NCI-H774 (cell line): ENCODE measurements at regions not wholly inside any gene's neighbourhood (a gene's known extent, or its start where the extent isn't known, plus 50 kb on each side); places are given as distances from the start of the nearest gene placed in this dataset.

Experiments
- DNase-seq: peaks from one replicate; lab custom pipeline; 2025; lab: John Stamatoyannopoulos, UW

DNA sequence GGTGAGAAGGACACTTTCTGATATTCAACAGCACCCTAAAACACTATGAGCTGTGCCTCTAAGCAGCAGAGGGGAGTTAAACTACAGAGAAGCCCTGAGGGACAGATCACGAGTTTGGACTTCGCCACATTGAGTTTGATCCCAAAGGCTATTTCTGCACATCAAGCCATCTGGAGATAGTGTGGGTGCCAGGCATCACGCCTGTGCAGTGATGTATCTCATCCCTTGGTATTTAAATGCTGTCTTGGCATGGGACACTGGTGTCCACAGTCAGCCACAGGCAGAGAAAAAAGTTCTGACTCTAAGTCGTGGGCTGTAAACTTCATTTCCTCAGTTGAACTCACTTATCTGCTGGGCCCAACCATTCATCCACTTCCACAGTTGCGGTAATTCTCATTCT is 742.3 kb upstream of the CELF4 start:
- no peak for DNase-seq

DNA sequence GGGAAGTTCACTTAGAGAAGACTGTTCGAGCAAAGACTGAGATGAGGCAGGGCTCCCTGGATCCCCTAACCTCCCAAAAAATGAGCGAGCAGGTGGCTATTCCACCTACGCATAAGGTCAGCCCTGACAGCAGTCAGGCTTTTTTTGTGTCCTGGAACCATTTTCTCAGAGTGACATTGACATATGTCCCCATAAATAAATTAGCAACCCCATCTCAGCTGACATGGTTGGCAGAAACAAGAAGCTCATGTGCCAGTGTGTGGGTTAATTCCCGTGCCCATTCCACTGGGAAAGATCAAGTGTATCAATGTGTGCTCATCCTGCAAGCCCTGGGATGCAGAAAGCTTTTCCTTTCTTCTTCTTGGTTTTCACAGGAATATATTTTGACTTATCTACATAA is 740.4 kb upstream of the CELF4 start:
- DNase-seq = no peak

DNA sequence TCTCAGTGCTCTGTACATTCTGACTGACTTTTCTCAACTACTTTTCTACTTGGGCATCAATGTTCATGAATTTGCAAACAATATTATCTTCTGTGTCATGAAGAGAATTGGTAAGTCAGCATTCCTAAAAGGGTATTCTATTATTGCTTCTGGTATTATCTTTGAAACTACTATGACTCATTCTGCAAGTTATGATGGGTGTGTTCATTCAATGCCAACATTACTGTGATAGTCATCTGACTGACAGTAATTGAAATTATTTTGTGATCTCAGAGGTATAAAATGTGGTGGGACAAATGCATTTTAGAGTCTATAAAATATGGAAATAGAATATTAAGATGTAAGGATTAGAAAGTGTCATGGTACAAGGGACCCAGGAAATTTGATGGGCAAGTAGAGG is 736.0 kb upstream of the CELF4 start:
- DNase-seq = no peak

DNA sequence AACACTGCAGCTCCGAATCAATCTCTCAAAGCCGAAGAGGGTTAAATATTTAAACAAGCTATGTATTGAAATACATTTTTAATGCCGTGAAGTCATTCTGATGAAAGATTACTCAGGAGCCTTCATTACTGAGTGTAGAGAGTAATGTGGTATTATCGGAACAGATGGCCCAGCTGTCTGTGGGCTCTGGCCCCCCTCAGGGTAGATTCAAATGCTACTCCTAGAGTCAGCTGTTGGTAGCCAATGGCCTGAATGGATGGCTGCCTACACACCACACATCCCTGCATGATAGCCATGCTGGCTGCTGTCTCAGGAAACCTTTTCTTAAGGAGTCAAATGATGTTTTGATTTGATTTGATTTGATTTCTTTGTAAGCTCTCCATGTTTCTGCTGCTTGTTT is 732.3 kb upstream of the CELF4 start:
- no peak for DNase-seq

DNA sequence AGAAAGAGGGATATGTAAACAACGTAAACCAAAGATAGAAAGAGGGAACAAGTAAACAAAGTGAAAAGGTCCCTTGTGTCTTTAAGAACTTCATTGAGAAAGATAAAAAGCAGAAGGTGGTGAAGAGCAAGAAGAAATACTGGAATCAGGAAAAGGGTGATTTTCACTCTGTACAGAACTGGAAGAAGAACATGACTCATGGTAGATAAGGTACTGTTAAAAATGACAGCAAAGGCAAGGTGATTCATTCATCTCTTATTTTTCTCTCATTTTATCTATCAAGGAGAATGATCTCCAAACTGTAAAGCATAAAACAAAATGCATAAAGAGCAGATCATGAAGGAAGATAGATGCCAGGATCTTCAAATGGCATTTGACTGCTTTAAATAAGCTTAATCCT is 724.6 kb upstream of the CELF4 start:
- DNase-seq = no peak

DNA sequence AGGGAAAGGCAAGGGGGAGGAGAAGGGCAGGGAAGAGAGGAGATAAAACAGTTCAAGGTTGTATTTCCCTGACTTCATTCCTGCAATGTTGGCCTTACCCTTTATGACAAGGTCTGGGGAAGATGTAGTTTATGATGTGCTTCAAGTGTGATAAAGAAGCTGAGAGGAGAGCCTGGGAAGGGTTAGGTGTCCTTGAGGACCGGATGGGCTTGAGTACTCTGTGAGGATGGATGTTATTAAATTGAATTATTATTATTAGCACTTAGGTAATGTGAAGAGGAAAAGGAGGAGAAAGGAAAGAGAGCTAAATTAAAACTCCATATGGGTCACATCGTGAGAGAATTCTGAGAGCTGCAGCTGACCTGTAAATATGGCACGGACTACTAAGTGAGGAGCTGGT is 719.4 kb upstream of the CELF4 start:
- no peak for DNase-seq

DNA sequence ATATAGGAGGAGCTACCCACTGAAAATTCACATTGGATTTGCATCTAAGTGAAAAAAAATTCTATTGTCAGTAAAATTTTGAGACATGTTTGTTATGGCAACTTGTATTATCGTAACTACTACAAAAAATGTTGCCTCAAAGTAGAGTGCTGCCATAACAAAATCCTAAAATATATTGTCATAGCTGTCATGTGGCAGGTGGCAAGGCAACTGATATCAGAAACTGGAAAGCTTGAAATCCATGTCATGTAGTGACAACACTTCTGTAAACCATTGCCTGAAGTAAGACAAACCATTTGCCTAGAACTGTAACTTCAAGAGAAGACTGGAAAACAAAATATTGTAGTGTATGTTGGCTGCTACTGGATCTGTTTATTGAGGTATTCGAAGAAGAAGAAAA is 697.5 kb upstream of the CELF4 start:
- no peak for DNase-seq

DNA sequence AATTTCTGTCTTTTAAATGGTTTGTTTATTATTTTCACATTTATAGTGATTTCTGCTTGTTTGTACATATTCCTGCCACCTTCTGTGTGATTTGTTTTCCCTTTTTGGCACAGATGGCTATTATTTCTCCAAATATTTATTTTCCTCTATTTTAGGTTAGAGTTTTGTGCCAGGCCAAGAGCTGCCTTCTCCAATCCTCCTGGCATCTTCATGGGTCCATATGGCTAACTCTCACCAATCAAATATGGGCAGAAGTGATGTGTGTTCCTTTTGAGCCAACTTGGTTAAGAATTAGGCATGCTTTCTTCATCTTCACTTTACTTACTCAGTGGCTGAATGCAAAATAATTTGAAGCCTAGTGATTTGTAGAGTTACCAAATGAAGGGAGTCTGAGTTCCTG is 697.1 kb upstream of the CELF4 start:
- DNase-seq = no peak

DNA sequence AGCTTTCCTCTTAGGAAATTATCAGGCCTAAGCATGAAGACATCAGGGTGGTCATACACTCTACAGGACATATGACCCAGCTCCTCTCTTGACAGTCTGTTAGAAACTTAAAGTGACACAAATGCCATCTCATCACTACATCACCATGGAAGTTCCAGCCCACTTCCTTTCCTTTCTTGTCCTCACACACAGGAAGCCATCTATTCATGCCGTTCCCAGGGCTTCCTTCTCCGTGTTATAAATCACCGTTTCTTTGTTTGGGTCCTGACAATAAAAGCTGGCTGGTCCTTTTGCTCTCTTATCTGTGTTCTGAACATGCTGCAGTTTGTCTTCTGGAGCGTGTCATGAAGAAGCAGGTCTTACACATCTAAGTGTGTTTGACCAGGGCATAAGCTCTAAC is 692.1 kb upstream of the CELF4 start:
- no peak for DNase-seq

DNA sequence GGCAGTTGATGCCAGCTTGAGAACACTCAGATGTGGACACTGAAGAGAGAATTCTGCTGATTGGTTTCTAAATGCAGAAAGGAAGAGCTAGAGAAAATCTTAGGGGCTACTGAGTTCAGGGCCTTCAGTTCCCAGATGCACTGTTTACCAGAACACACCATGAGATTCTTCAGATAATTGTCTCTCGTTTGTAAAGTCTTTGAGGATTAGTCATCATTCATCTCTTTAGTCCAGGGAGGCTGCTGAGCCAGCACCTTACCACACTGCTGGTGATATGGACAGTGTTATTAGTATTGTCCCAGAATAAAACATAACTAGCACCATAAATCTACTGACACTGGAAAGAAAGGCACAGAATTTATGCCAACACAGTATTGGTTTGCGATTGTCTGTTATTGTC is 690.8 kb upstream of the CELF4 start:
- no peak for DNase-seq

DNA sequence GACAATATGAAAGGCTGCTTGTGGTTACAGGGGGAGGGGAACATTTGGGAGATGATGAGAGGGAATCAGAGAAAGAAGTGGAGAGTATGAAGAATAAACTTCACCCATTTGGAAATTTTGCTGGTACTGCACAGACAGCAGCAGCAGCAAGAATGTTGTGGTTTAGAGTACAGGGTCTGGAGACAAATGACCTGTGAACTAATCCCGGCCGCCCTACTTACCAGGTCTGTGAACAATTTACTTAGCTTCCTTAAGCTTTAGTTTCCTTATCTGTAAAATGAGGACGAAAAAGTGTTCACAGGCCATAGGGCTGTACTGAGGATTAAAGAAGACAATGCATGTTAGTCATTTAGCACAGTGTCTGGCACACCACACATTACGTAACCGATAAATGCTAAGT is 685.4 kb upstream of the CELF4 start:
- no peak for DNase-seq

DNA sequence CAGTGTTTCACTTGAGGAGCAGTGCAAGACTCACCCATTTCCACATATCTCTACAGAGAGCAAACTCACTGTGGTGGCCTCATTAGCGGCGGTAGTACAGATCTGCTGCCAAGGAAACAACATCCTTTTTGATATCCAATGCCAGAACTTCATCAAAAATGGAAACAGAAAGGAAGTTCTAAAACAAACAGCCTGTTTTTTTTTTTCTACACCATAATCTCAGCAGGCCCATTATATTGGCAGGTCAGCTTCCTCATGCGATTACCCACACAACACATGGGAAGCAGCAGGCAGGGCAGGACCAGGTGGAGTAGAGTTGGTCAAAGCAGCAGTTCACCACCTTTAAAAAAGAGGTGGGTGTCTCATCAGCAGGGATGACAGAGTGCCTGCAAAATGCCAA is 678.9 kb upstream of the CELF4 start:
- no peak for DNase-seq

DNA sequence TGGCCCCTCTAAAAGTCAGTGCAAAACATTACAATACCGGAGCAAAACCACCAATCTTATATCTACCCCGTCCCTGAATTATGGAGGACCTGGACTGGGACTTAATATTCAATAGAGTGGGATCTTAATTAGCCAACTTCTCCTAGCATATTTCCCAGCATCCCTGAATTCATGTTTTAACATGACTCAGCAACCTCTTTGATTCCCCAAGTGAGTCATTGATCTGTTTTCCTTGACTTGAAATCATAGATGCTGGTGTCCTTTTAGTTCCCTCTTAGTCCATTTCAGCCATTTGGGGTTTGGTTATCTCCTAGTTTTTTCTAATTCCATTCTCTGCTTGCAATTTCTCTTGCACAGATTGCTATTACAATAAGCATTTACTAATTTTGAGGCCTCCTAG is 677.7 kb upstream of the CELF4 start:
- DNase-seq = no peak

DNA sequence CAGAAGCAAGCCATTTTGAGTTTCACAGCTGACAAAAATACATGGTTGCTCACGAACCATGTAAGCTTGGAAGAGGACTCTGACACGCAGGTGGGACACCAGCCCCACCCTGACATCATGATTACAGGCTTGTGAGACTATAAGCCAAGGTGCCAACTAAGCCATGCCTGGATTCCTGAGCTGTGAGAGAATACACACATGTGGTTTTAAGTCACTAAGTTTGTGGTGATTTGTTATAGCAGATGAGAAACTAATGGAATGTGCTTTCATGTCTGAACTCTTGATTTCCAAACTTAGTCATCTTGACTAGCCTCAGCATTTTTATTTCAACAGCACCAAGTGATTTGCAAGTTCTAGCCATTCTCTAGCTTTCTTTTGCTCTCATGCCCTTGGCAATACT is 676.1 kb upstream of the CELF4 start:
- DNase-seq = no peak

DNA sequence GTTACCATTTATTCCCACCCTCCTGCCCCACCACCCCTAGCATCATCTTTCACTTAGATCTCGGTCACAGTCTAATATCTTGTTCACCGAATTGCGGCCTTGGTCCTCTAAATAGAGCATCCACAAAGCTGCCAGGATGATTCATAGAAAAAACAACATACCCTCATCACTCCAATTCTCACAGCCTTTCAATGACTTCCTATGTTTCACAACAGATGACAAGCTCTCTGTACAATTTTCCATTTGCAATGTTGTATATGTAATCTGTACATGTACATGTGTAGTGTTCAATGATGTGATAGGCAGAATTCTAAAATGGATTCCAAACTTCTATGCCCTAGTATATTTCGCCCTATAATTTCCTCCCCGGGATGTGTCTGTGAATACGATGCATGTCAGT is 675.6 kb upstream of the CELF4 start:
- DNase-seq = no peak

DNA sequence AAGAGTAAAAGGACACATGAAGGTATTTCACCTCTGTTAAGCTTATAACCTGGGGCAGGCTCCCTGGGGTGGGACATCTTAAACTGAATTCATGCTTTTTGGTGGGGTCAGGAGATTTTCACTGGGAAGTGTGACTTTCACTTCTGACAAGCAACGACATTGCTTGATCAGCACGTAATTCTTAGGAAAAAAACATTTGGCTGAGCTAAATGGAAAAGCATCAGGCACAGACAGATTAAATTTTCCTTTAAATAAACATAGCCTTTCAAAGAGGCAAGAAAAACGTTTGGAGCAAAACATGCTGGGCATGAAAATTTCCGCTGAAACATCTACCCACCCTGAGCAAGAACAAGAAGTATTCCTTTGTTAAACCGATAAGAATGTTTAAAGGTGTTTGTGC is 674.0 kb upstream of the CELF4 start:
- DNase-seq = no peak

DNA sequence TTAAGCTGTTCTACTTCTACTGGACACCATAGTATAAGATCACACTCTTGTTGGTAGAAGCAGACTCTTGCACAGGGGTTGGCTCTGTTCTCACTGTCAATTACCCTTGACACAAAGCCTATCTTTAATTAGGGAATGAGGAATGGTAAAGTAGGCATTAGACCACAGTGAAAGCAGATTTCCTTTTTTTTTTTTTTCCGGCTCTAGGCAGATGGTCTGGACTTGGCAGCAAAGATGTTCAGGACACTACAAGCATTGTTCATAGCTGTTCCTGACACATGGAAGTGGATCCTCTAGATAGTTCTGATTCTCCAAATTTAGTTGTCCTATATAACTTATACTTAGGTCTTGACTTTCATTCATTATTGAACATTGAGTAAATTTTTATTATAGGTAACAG is 672.2 kb upstream of the CELF4 start:
- no peak for DNase-seq

DNA sequence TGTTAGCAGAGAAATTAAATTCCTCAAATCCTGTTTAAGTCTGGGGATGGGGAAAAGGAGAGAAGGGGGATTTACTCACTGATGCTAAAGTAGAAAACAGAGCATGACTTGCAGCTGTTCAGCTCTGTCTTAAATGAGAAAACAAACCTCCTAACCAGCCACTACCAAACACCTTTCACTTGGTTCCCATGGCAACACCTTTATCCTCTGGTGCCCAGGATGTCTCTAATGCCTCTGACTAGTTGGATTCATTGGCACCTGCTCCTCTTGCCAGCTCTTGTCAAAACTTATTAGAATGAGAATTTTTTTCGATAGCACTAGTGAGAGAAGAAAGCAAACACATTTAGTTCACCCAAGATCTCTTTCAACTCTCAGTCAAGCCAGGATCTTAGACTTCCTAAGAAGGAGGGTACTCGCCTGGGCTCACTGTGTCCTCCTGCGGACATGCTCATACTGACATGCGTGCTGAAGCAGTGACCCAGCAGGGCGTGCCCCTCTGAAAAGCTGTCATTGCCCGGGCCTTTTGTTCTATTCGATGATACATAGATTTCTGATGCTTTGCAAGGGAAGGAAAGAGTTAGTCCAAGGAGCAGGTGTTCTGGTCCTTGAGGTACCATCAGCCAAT is 656.0 kb upstream of the CELF4 start:
- DNase-seq = peak; percentile 4

DNA sequence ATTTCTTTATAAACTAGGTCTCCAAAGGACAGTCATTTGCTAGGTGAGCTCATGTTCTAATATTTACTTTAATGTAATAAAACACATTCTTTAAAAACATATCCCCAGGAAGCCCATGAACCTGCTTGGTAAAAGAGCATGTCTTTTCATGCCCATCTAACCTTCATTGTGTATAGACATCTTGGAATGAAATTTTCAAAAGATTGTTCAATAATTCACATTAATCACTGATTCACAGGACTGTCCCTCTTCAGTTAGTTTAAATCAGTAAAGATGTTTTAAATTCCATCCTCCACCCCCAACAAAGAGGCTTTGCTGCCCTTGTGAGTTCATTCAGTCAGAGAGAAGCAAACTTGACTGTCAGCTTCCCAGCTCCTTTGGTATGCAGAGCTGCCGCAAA is 633.4 kb upstream of the CELF4 start:
- DNase-seq = no peak

DNA sequence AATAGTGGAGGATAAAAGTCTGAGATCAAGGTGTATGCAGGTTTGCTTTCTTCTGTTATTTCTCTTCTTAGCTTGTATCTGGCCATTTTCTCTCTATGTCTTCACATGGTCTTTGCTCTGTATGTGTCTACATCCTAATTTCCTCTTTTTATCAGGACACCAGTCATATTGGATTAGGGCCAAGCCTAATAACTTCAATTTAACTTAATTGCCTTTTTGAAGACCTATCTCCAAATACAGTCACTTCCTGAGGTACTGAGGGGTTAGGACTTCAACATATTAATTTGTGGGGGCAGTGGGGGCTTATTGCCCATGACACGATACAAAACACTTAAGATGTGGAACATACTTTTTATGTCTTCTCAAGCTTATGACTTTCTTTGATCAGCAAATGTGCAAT is 632.9 kb upstream of the CELF4 start:
- no peak for DNase-seq

DNA sequence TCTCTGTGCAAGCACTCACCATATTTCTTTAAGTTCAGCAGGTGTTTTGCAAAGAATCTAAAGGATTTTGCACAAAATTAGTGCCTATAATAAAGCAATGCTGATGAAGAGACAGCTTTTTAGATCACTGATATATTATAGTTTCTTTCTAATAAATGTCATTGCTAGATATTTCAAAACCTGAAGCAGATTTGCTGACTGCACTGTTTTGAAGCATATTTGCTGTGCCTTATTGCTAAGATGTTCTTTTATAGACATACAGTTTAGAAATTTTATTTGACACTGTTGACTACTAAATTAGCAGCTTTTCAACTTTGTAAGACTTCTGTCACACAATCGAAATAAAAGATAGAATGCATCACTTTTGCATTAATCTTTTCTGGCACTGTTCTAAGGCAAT is 620.9 kb upstream of the CELF4 start:
- no peak for DNase-seq

DNA sequence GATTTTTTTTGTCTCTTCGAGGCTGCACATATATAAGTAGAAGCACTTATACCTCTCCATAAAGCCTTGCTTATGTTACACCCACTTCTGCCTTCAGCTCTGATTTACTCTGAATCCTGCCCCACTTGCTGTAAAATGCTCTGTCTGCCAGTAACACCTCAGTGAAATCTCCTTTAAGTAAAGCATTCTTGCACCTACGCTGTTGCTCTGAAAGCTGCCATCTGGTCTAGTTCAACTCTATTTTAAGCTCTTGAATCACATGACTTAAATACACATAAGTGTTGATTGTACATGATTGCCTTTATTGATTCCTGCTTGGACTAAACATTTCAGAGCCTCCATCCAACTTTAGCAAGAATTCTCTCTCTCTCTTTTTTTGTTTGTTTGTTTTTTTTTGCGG is 609.0 kb upstream of the CELF4 start:
- no peak for DNase-seq

DNA sequence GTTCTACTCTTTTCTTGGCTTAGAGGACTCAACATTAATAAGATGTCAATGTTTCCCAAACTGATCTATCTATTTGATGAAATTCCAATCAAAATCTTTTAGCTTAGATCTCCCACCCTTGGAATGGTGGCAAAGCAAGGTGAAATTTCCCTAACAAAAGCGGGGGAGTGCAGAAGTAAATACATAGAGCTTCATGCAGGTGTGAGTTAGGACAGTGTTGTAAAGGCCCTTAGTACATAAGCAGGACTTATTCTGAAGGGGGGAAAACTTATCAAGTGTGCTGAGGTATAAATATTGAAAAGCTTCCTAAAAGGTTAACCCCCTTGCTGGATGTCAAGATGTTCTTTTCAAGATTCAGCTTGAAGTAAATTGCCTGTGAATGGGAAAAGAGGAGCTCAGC is 608.6 kb upstream of the CELF4 start:
- no peak for DNase-seq

DNA sequence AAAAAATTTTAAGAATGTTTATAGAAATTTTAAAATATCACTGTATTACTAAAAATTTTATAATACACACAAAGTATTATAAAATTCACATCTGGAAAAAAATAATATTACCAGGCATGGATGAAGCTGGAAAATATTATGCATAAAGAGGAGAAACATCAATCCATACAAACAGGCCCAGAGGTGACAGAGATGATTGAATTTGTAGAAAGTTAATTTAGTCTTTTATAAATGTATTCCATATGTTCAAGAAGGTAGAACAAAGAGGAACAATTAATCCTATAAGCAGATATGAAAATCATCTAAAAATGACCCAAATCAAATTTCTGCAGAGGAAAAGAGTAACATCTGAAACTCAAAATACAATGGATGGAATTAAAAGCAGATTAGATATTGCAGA is 605.2 kb upstream of the CELF4 start:
- no peak for DNase-seq

DNA sequence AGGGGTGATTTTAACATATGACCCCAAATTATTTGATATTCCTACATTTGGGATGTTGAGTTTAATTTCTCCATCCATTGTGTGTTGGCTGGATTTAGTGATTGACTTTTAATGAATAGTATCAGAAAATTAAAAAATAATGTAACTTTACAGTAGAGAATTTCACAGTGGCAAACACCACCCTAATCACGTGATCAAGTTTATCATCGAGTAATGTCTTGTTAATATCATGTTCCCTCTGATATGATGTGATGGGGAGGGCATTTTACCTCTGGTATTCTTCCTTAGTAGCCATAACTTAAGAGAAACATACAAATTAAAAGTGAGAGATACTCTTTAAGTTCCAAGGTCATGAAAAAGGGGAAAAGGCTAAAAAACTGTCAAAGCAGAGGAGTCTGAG is 602.0 kb upstream of the CELF4 start:
- DNase-seq = no peak
